DMS153 treated with DMSO at 0.1 percent for 48 hours (cell line): ENCODE measurements at regions not wholly inside any gene's neighbourhood (a gene's known extent, or its start where the extent isn't known, plus 50 kb on each side); places are given as distances from the start of the nearest gene placed in this dataset.

Experiments used
- DNase-seq: peaks from one replicate; lab custom pipeline; 2025; ENCODE audit not compliant: unreplicated experiment; lab: John Stamatoyannopoulos, UW

- no peak for DNase-seq
These were observed 312.4 kb upstream of the TCF4 start for GRCh38 chr18:55900380-55900779.

GRCh38 chr18:55897091-55897689 lies 309.2 kb upstream of the TCF4 start:
- DNase-seq: no peak

GRCh38 chr18:55893948-55894347 lies 306.0 kb upstream of the TCF4 start:
- no peak for DNase-seq

- DNase-seq: peak; percentile 23
These were observed 305.1 kb upstream of the TCF4 start for GRCh38 chr18:55892862-55893813.

GRCh38 chr18:55886886-55887285 lies 298.9 kb upstream of the TCF4 start:
- no peak for DNase-seq

- DNase-seq: no peak
These were observed 296.5 kb upstream of the TCF4 start for GRCh38 chr18:55884498-55884897.

- no peak for DNase-seq
These were observed 292.6 kb upstream of the TCF4 start for GRCh38 chr18:55880617-55881016.

- no peak for DNase-seq
These were observed 291.3 kb upstream of the TCF4 start for GRCh38 chr18:55879331-55879730.

- DNase-seq: no peak
These were observed 290.2 kb upstream of the TCF4 start for GRCh38 chr18:55878224-55878623.

- DNase-seq: no peak
These were observed 289.3 kb upstream of the TCF4 start for GRCh38 chr18:55877321-55877720.

GRCh38 chr18:55876254-55876653 lies 288.3 kb upstream of the TCF4 start:
- DNase-seq: no peak

GRCh38 chr18:55875371-55875901 lies 287.4 kb upstream of the TCF4 start:
- no peak for DNase-seq

GRCh38 chr18:55869556-55870501 lies 281.8 kb upstream of the TCF4 start:
- no peak for DNase-seq

GRCh38 chr18:55868909-55869308 lies 280.9 kb upstream of the TCF4 start:
- DNase-seq: no peak

- DNase-seq: no peak
These were observed 278.9 kb upstream of the TCF4 start for GRCh38 chr18:55866886-55867285.

- no peak for DNase-seq
These were observed 278.0 kb upstream of the TCF4 start for GRCh38 chr18:55866006-55866405.

- no peak for DNase-seq
These were observed 276.3 kb upstream of the TCF4 start for GRCh38 chr18:55864281-55864680.

- DNase-seq: no peak
These were observed 275.9 kb upstream of the TCF4 start for GRCh38 chr18:55863876-55864275.

- DNase-seq: no peak
These were observed 275.4 kb upstream of the TCF4 start for GRCh38 chr18:55863391-55863706.

GRCh38 chr18:55862693-55863390 lies 274.9 kb upstream of the TCF4 start:
- no peak for DNase-seq

GRCh38 chr18:55861266-55861665 lies 273.3 kb upstream of the TCF4 start:
- DNase-seq: no peak
